ENCODE measurements at regions not wholly inside any gene's neighbourhood (a gene's known extent, or its start where the extent isn't known, plus 50 kb on each side); places are given as distances from the start of the nearest gene placed in this dataset.
"Not testable (repeated sequence)": the region's sequence is repeated elsewhere in the genome, so short reads cannot be mapped to it uniquely, and the experiment has no call there.

GRCh38 chr3:15875016-15875689 is 77.4 kb upstream of the ANKRD28 start:
- DNase-seq (ENCODE audit: low read depth in 1 of 2, low spot score in 1 of 2) (no peak), FAIRE-seq (no peak), ATAC-seq (peak in 1 of 2 experiments; percentile 43; a peak in 1 of 6 replicates)
- no peak overlapping the region for H3K4me2 ChIP-seq
- H3K4me1 ChIP-seq, result no peaks in the 10 kb centered on the region
- TF ChIP-seq JUNB (IDR thresholded peaks at IDR 0.05) (no peak), JUN (IDR thresholded peaks at IDR 0.05) (no peak), CTCF (IDR thresholded peaks at IDR 0.05) (no peak), NFE2L2 (conservative IDR thresholded peaks at IDR 0.05; ENCODE audit: low read length) (no peak), HES2 (IDR thresholded peaks at IDR 0.05) (no peak), TP53 (CRISPR knock-in tag; IDR thresholded peaks at IDR 0.05) (no peak), MAZ (IDR thresholded peaks at IDR 0.05; ENCODE audit: borderline replicate concordance, low read depth, low read length) (no peak), CHD2 (IDR thresholded peaks at IDR 0.05; ENCODE audit: low read length, partially characterized antibody) (no peak), PBX3 (IDR thresholded peaks at IDR 0.05) (no peak), ZSCAN20 (CRISPR knock-in tag; IDR thresholded peaks at IDR 0.05) (no peak), NR3C1 (IDR thresholded peaks at IDR 0.05) (no peak), POLR2AphosphoS2 (conservative IDR thresholded peaks at IDR 0.05; ENCODE audit: low read length) (no peak), POLR2A (IDR thresholded peaks at IDR 0.05; ENCODE audit: low read length) (no peak), ZC3H11A (IDR thresholded peaks at IDR 0.05) (no peak)
- H3K27ac ChIP-seq, result no peak overlapping the region
- CTCF ChIA-PET, result interaction anchor here (1.0 kb wide), 1 partner anchor 63 kb away, joined by 3 read pairs; no protein-coding TSS in a partner anchor
- H3K9me3 ChIP-seq, result no peaks in the 10 kb centered on the region
- WGBS (ENCODE audit: missing lambda C conversion rate), result 40% methylated on average over 1 of the region's 1 CpG
- POLR2A ChIA-PET, result no interaction called here
- H3K4me3 ChIP-seq, result no peak overlapping the region

GRCh38 chr3:15876669-15877068 is 78.9 kb upstream of the ANKRD28 start:
- no peak overlapping the region for H3K4me3 ChIP-seq
- ATAC-seq (no peak), DNase-seq (ENCODE audit: low read depth in 1 of 2, low spot score in 1 of 2) (no peak), FAIRE-seq (no peak)
- WGBS (ENCODE audit: missing lambda C conversion rate), result 27% methylated on average over 1 of the region's 1 CpG
- H3K4me2 ChIP-seq, result no peak overlapping the region
- TF ChIP-seq CBX8 (IDR thresholded peaks at IDR 0.05), result no peak
- no peak for TF ChIP-seq ELK1 (IDR thresholded peaks at IDR 0.05; ENCODE audit: low read depth, low read length)
- H3K27ac ChIP-seq, result no peak overlapping the region
- CTCF ChIA-PET, result no interaction called here
- H3K9me3 ChIP-seq, result no peaks in the 10 kb centered on the region
- no peaks in the 10 kb centered on the region for H3K4me1 ChIP-seq
- POLR2A ChIA-PET, result no interaction called here

GRCh38 chr3:15877813-15878212 is 80.0 kb upstream of the ANKRD28 start:
- no peak for DNase-seq (ENCODE audit: low read depth in 1 of 2, low spot score in 1 of 2)
- Histone ChIP-seq H3K4me2 (no peak overlapping the region), H3K9me3 (no peaks in the 10 kb centered on the region), H3K27ac (no peak overlapping the region), H3K4me3 (no peak overlapping the region), H3K4me1 (no peaks in the 10 kb centered on the region)
- whole genome bisulfite sequencing (ENCODE audit: missing lambda C conversion rate), result 95% methylated on average over 20 of the region's 20 CpGs
- TF ChIP-seq PBX3 (IDR thresholded peaks at IDR 0.05) (no peak), ESRRA (IDR thresholded peaks at IDR 0.05; ENCODE audit: borderline replicate concordance, low read length) (no peak), FOXS1 (CRISPR knock-in tag; IDR thresholded peaks at IDR 0.05) (no peak)
- ATAC-seq, result no peak
- POLR2A ChIA-PET, result no interaction called here
- FAIRE-seq, result no peak
- CTCF ChIA-PET, result interaction anchor here (1.2 kb wide), 1 partner anchor 14 kb away, joined by 3 read pairs; no protein-coding TSS in a partner anchor

- FAIRE-seq; POLR2A ChIA-PET; ATAC-seq; H3K27ac ChIP-seq; H3K4me1 ChIP-seq; H3K9me3 ChIP-seq; H3K4me2 ChIP-seq; H3K4me3 ChIP-seq; DNase-seq (ENCODE audit: low read depth in 1 of 2, low spot score in 1 of 2): not testable (repeated sequence)
- CTCF ChIA-PET, result interaction anchor here (0.9 kb wide), 1 partner anchor 14 kb away, joined by 3 read pairs; no protein-coding TSS in a partner anchor
- WGBS (ENCODE audit: missing lambda C conversion rate), result 100% methylated on average over 2 of the region's 3 CpGs
These were observed 82.0 kb upstream of the ANKRD28 start for GRCh38 chr3:15879787-15880186.
